Neural cell (in vitro differentiated cells): ENCODE measurements at regions not wholly inside any gene's neighbourhood (a gene's known extent, or its start where the extent isn't known, plus 50 kb on each side); places are given as distances from the start of the nearest gene placed in this dataset.

ENCODE experiments used
- H2AFZ ChIP-seq: fragments of 200-600, 300-800 bp; sonication (generic), shearing (Covaris generic); 2 replicates; pipeline ENCODE4 v1.6.0; 2014; ENCODE audit warnings: low read depth, mild to moderate bottlenecking, antibody characterized with exemption, low read length, moderate library complexity
- H3F3A ChIP-seq: fragments of 200-600 bp; shearing (Covaris generic); 2 replicates; pipeline ENCODE4 v1.6.1; 2016; ENCODE audit warnings: mild to moderate bottlenecking, moderate library complexity, mixed read lengths, antibody characterized with exemption, low read length; ENCODE audit not compliant: insufficient read depth, poor library complexity, severe bottlenecking
- H3K27ac ChIP-seq: fragments of 200-600, 300-800 bp; sonication (generic), shearing (Covaris generic); 2 replicates; pipeline ENCODE4 v1.5.1; 2014; ENCODE audit warnings: mild to moderate bottlenecking, low read length, moderate library complexity
- H3K27me3 ChIP-seq: fragments of 300-800, 200-600 bp; sonication (generic), shearing (Covaris generic); 2 replicates; pipeline ENCODE4 v1.6.0; 2014; ENCODE audit warnings: mild to moderate bottlenecking, low read depth, low read length, moderate library complexity; ENCODE audit not compliant: insufficient read depth
- H3K36me3 ChIP-seq: fragments of 300-800, 200-600 bp; sonication (generic), shearing (Covaris generic); 2 replicates; pipeline ENCODE4 v1.5.1; 2014; ENCODE audit warnings: mild to moderate bottlenecking, antibody characterized with exemption, low read length, moderate library complexity; ENCODE audit not compliant: insufficient read depth
- H3K4me2 ChIP-seq: fragments of 300-800, 200-600 bp; sonication (generic), shearing (Covaris generic); 2 replicates; pipeline ENCODE4 v1.6.0; 2014; ENCODE audit warnings: mild to moderate bottlenecking, low read length
- H3K4me3 ChIP-seq: fragments of 300-800, 200-600 bp; sonication (generic), shearing (Covaris generic); 2 replicates; pipeline ENCODE4 v1.5.1; 2014; ENCODE audit warnings: mild to moderate bottlenecking, low read length, moderate library complexity
- H3K79me2 ChIP-seq: fragments of 200-600 bp; shearing (Covaris generic); replicated peaks from 2 replicates; pipeline ENCODE4 v1.6.0; 2014; ENCODE audit warnings: mild to moderate bottlenecking, low read length, moderate library complexity; ENCODE audit not compliant: insufficient read depth
- H3K9ac ChIP-seq: fragments of 300-800, 200-600 bp; sonication (generic), shearing (Covaris generic); 2 replicates; pipeline ENCODE4 v1.6.1; 2016; ENCODE audit warnings: mild to moderate bottlenecking, low read length, mixed read lengths
- H3K9me2 ChIP-seq: fragments of 200-600 bp; shearing (Covaris generic); 2 replicates; pipeline ENCODE4 v1.6.1; 2016; ENCODE audit warnings: mild to moderate bottlenecking, low read length, mixed read lengths; ENCODE audit not compliant: insufficient read depth
- H3K9me3 ChIP-seq: fragments of 200-600, 300-800 bp; sonication (generic), shearing (Covaris generic); 2 replicates; pipeline ENCODE4 v1.6.1; 2016; ENCODE audit warnings: mild to moderate bottlenecking, mixed run types, low read length, moderate library complexity, mixed read lengths
- H4K20me1 ChIP-seq: fragments of 200-600 bp; shearing (Covaris generic); 2 replicates; pipeline ENCODE4 v1.6.1; 2016; ENCODE audit warnings: mild to moderate bottlenecking, mixed run types; ENCODE audit not compliant: insufficient read depth
- EP300 ChIP-seq: fragments of 450-650 bp; conservative IDR thresholded peaks from 2 replicates; pipeline ENCODE4 v1.6.1; 2014; ENCODE audit warnings: antibody characterized with exemption, mild to moderate bottlenecking, moderate library complexity; ENCODE audit not compliant: poor library complexity, severe bottlenecking
- EZH2 ChIP-seq: fragments of 200-600, 300-800 bp; shearing (Covaris generic), sonication (generic); IDR thresholded peaks from 2 replicates; pipeline ENCODE4 v1.6.1; 2014; ENCODE audit warnings: antibody characterized with exemption, low read length, borderline replicate concordance, mild to moderate bottlenecking; ENCODE audit not compliant: insufficient read depth, poor library complexity, severe bottlenecking
- MXI1 ChIP-seq: fragments of 450-650 bp; conservative IDR thresholded peaks from 2 replicates; pipeline ENCODE4 v1.6.1; 2014; ENCODE audit warnings: antibody characterized with exemption, mild to moderate bottlenecking; ENCODE audit not compliant: poor library complexity, severe bottlenecking
- POLR2AphosphoS5 ChIP-seq: IDR thresholded peaks from 2 replicates; pipeline ENCODE4 v1.6.1; 2012
- RAD21 ChIP-seq: fragments of 450-650 bp; conservative IDR thresholded peaks from 2 replicates; pipeline ENCODE4 v1.6.1; 2014; ENCODE audit warnings: antibody characterized with exemption, mild to moderate bottlenecking, moderate library complexity
- SMC3 ChIP-seq: fragments of 450-650 bp; conservative IDR thresholded peaks from 2 replicates; pipeline ENCODE4 v1.6.1; 2014; ENCODE audit warnings: antibody characterized with exemption, mild to moderate bottlenecking, moderate library complexity; ENCODE audit not compliant: poor library complexity
- TAF1 ChIP-seq: IDR thresholded peaks from 2 replicates; pipeline ENCODE4 v1.6.1; 2012; ENCODE audit warnings: low read depth
- TF ChIP-seq, protein P1 (sequence below): IDR thresholded peaks from 2 replicates; pipeline ENCODE4 v1.6.1; 2012; ENCODE audit warnings: borderline replicate concordance
- TF ChIP-seq, protein P2 (sequence below): fragments of 450-650 bp; IDR thresholded peaks from 2 replicates; pipeline ENCODE4 v1.5.1; 2014; ENCODE audit warnings: antibody characterized with exemption, mild to moderate bottlenecking, moderate library complexity; ENCODE audit not compliant: poor library complexity, severe bottlenecking

DNA sequence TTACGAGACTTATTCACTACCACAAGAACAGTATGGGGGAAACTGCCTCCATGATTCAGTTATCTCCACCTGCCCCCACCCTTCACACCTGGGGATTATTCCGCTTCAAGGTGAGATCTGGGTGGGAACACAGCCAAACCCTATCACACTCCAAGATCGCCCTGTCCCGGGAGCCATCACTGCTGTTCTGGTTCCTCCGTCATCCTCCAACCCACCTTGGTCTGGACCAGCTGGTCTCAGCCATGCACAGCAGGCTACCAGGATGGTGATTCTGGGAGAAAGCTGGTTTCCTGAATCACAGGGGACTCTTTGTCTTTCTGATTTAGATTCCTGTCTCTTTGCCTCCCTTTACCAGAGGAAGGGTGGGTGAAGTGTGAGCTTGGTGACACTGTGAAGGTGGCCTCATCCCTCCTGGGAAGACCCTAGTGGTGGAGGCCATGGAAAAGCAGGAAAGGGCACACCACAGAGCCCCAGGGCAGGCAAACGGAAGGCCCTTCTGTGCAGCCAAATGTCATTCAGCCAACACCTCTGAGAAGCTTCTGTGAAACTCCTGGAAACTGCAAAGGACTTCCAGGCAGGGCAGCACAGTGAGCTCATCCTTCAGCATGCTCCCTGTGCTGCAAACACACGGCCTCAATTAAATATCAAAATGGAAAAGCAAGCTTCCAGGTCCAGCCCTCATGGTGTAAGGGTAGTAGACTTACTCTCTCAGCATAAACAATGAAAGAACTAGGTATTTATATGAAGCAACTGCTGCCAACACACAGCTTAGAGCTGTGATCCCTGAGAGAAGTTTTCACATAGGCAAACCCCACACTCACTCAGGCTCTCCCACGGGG, 169.8 kb downstream of the ANKRD60 start:
- Histone ChIP-seq H3K27ac (no peak overlapping the region), H2AFZ (no peak overlapping the region), H3F3A (no peaks in the 10 kb centered on the region), H4K20me1 (no peaks in the 10 kb centered on the region), H3K4me3 (no peak overlapping the region), H3K9me3 (peaks cover 6% of the 10 kb centered on the region), H3K4me2 (no peak overlapping the region), H3K79me2 (no peaks in the 10 kb centered on the region), H3K9ac (no peak overlapping the region), H3K36me3 (no peaks in the 10 kb centered on the region), H3K9me2 (no peaks in the 10 kb centered on the region), H3K27me3 (no peaks in the 10 kb centered on the region)
- TF ChIP-seq SMC3: no peak
- no peak for TF ChIP-seq POLR2AphosphoS5
- TF ChIP-seq TAF1: no peak
- TF ChIP-seq, protein P1, sequence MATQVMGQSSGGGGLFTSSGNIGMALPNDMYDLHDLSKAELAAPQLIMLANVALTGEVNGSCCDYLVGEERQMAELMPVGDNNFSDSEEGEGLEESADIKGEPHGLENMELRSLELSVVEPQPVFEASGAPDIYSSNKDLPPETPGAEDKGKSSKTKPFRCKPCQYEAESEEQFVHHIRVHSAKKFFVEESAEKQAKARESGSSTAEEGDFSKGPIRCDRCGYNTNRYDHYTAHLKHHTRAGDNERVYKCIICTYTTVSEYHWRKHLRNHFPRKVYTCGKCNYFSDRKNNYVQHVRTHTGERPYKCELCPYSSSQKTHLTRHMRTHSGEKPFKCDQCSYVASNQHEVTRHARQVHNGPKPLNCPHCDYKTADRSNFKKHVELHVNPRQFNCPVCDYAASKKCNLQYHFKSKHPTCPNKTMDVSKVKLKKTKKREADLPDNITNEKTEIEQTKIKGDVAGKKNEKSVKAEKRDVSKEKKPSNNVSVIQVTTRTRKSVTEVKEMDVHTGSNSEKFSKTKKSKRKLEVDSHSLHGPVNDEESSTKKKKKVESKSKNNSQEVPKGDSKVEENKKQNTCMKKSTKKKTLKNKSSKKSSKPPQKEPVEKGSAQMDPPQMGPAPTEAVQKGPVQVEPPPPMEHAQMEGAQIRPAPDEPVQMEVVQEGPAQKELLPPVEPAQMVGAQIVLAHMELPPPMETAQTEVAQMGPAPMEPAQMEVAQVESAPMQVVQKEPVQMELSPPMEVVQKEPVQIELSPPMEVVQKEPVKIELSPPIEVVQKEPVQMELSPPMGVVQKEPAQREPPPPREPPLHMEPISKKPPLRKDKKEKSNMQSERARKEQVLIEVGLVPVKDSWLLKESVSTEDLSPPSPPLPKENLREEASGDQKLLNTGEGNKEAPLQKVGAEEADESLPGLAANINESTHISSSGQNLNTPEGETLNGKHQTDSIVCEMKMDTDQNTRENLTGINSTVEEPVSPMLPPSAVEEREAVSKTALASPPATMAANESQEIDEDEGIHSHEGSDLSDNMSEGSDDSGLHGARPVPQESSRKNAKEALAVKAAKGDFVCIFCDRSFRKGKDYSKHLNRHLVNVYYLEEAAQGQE: no peak
- TF ChIP-seq RAD21: no peak
- TF ChIP-seq MXI1: no peak
- no peak for TF ChIP-seq EZH2
- TF ChIP-seq EP300: no peak
- TF ChIP-seq, protein P2, sequence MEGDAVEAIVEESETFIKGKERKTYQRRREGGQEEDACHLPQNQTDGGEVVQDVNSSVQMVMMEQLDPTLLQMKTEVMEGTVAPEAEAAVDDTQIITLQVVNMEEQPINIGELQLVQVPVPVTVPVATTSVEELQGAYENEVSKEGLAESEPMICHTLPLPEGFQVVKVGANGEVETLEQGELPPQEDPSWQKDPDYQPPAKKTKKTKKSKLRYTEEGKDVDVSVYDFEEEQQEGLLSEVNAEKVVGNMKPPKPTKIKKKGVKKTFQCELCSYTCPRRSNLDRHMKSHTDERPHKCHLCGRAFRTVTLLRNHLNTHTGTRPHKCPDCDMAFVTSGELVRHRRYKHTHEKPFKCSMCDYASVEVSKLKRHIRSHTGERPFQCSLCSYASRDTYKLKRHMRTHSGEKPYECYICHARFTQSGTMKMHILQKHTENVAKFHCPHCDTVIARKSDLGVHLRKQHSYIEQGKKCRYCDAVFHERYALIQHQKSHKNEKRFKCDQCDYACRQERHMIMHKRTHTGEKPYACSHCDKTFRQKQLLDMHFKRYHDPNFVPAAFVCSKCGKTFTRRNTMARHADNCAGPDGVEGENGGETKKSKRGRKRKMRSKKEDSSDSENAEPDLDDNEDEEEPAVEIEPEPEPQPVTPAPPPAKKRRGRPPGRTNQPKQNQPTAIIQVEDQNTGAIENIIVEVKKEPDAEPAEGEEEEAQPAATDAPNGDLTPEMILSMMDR: no peak

DNA sequence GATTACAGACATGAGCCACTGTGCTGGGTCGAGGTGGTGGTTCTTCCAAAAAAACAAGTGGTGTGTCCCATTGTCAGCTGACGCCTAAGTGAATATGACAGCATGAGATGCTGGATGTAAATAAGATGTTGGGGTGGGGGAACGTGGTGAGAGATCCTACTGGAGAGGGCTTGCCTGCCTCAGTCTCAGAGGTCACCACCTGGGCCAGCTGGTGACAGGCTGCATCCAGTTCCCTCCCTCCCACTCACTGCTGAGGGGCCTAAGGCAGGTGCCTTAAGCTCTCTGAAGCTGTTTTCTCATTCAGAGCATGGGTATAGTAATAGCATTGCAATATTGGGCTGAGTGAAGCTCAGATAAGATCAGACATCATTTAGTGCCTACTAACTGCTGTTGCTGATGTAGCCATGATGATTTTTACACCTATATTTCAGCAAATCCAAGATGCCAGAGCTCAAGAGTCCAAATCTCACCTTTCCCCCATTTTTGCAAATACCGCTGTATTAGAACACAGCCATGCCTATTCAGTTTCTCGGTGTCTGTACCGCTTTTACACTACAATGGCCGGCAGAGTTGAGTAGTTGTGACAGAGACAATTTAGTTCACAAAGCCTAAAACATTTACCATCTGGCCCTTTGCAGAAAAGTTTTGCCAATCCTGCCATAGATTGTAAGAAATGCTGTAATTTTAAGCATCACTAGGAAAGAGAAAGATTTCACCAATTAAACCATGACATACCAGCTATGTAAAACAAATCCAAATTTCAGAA, 171.3 kb downstream of the ANKRD60 start:
- no peaks in the 10 kb centered on the region for H3F3A ChIP-seq
- no peak overlapping the region for H3K9ac ChIP-seq
- no peaks in the 10 kb centered on the region for H3K36me3 ChIP-seq
- no peaks in the 10 kb centered on the region for H4K20me1 ChIP-seq
- H3K27ac ChIP-seq: no peak overlapping the region
- no peaks in the 10 kb centered on the region for H3K9me2 ChIP-seq
- TF ChIP-seq EZH2 (no peak), MXI1 (no peak), POLR2AphosphoS5 (no peak), TAF1 (no peak)
- no peak overlapping the region for H3K4me3 ChIP-seq
- no peaks in the 10 kb centered on the region for H3K9me3 ChIP-seq
- H3K4me2 ChIP-seq: no peak overlapping the region
- H3K27me3 ChIP-seq: no peaks in the 10 kb centered on the region
- no peaks in the 10 kb centered on the region for H3K79me2 ChIP-seq
- H2AFZ ChIP-seq: no peak overlapping the region
